ENCODE measurements at regions not wholly inside any gene's neighbourhood (a gene's known extent, or its start where the extent isn't known, plus 50 kb on each side); places are given as distances from the start of the nearest gene placed in this dataset.
A peak's percentile ranks its signal among the peaks of the same experiment; 100 is the strongest.
"Not testable (repeated sequence)": the region's sequence is repeated elsewhere in the genome, so short reads cannot be mapped to it uniquely, and the experiment has no call there.

GRCh38 chr6:102918161-102918560 lies 1524.7 kb downstream of the GRIK2 start:
- no peaks in the 10 kb centered on the region for H3K27me3 ChIP-seq (ENCODE audit: control insufficient read depth in 3 of 3, insufficient read depth in 3 of 3, low read length in 2 of 3)
- TF ChIP-seq, protein P1, sequence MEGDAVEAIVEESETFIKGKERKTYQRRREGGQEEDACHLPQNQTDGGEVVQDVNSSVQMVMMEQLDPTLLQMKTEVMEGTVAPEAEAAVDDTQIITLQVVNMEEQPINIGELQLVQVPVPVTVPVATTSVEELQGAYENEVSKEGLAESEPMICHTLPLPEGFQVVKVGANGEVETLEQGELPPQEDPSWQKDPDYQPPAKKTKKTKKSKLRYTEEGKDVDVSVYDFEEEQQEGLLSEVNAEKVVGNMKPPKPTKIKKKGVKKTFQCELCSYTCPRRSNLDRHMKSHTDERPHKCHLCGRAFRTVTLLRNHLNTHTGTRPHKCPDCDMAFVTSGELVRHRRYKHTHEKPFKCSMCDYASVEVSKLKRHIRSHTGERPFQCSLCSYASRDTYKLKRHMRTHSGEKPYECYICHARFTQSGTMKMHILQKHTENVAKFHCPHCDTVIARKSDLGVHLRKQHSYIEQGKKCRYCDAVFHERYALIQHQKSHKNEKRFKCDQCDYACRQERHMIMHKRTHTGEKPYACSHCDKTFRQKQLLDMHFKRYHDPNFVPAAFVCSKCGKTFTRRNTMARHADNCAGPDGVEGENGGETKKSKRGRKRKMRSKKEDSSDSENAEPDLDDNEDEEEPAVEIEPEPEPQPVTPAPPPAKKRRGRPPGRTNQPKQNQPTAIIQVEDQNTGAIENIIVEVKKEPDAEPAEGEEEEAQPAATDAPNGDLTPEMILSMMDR (IDR thresholded peaks at IDR 0.05; ENCODE audit: control extremely low read depth, extremely low read depth) = no peak
- H3K9me3 ChIP-seq (ENCODE audit: control insufficient read depth in 4 of 4, insufficient read depth in 3 of 4, low read length in 3 of 4) = no peaks in the 10 kb centered on the region
- WGBS, 2 donors = 59 to 71% methylated on average over 6 of the region's 6 CpGs
- H3K9ac ChIP-seq (ENCODE audit: insufficient read depth in 1 of 2, low read length in 2 of 2) = no peak overlapping the region
- H3K27ac ChIP-seq (ENCODE audit: low read depth in 1 of 2, low read length in 1 of 2) = no peak overlapping the region
- no peaks in the 10 kb centered on the region for H3K4me1 ChIP-seq (ENCODE audit: control insufficient read depth in 5 of 5, insufficient read depth in 5 of 5, low read length in 5 of 5)
- DNase-seq = peak in 1 of 3 donors; percentile 17
- ATAC-seq (ENCODE audit: insufficient read depth, low FRiP score) = no peak
- H3K4me3 ChIP-seq = no peak overlapping the region
- H3K36me3 ChIP-seq (ENCODE audit: control insufficient read depth in 4 of 4, insufficient read depth in 4 of 4, low read length in 4 of 4) = no peaks in the 10 kb centered on the region

GRCh38 chr6:102911571-102911970 lies 1518.1 kb downstream of the GRIK2 start:
- ATAC-seq (ENCODE audit: insufficient read depth, low FRiP score) = no peak
- TF ChIP-seq, protein P1 (IDR thresholded peaks at IDR 0.05; ENCODE audit: control extremely low read depth, extremely low read depth) = no peak
- H3K36me3 ChIP-seq (ENCODE audit: control insufficient read depth in 4 of 4, insufficient read depth in 4 of 4, low read length in 4 of 4) = no peaks in the 10 kb centered on the region
- DNase-seq = peak; percentile 40 to 88 (median 67)
- H3K27ac ChIP-seq (ENCODE audit: low read depth in 1 of 2, low read length in 1 of 2) = no peak overlapping the region
- H3K9ac ChIP-seq (ENCODE audit: insufficient read depth in 1 of 2, low read length in 2 of 2) = no peak overlapping the region
- no peak overlapping the region for H3K4me3 ChIP-seq
- no peaks in the 10 kb centered on the region for H3K9me3 ChIP-seq (ENCODE audit: control insufficient read depth in 4 of 4, insufficient read depth in 3 of 4, low read length in 3 of 4)
- peaks cover 0 to 7% (median 0%) of the 10 kb centered on the region in 5 donors for H3K4me1 ChIP-seq (ENCODE audit: control insufficient read depth in 5 of 5, insufficient read depth in 5 of 5, low read length in 5 of 5)
- H3K27me3 ChIP-seq (ENCODE audit: control insufficient read depth in 3 of 3, insufficient read depth in 3 of 3, low read length in 2 of 3) = no peaks in the 10 kb centered on the region

- ATAC-seq (ENCODE audit: insufficient read depth, low FRiP score) = not testable (repeated sequence)
Measured at GRCh38 chr6:102910701-102911139, 1517.2 kb downstream of the GRIK2 start.

DNA sequence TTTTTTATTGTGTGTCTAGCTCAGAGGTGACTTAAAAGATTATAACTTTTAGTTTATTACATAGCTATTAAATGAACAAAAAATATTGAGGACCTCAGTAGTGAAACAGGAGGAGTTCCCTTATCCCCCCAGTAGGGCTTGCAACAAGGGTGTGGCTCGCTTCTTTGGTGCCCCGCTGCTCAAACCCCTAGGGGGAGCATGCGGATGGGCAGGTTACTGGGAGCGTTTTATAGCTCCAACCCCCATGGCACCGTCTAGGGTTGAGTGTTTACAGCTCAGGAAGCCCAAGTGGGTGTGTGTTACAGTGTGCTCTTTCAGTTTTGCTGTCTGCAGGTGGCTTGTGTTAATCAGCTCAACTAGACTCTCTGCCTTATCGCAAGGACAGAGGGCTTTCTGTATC lies 1513.7 kb downstream of the GRIK2 start:
- Histone ChIP-seq H3K9me3 (ENCODE audit: control insufficient read depth in 4 of 4, insufficient read depth in 3 of 4, low read length in 3 of 4) (no peaks in the 10 kb centered on the region), H3K27me3 (ENCODE audit: control insufficient read depth in 3 of 3, insufficient read depth in 3 of 3, low read length in 2 of 3) (no peaks in the 10 kb centered on the region), H3K27ac (ENCODE audit: low read depth in 1 of 2, low read length in 1 of 2) (no peak overlapping the region), H3K4me3 (no peak overlapping the region), H3K36me3 (ENCODE audit: control insufficient read depth in 4 of 4, insufficient read depth in 4 of 4, low read length in 4 of 4) (no peaks in the 10 kb centered on the region), H3K9ac (ENCODE audit: insufficient read depth in 1 of 2, low read length in 2 of 2) (no peak overlapping the region), H3K4me1 (ENCODE audit: control insufficient read depth in 5 of 5, insufficient read depth in 5 of 5, low read length in 5 of 5) (peaks cover 0 to 13% (median 0%) of the 10 kb centered on the region in 5 donors)
- WGBS, 2 donors = 69 to 82% methylated on average over 6 of the region's 6 CpGs
- DNase-seq (no peak), ATAC-seq (ENCODE audit: insufficient read depth, low FRiP score) (no peak)
- TF ChIP-seq, protein P1 (IDR thresholded peaks at IDR 0.05; ENCODE audit: control extremely low read depth, extremely low read depth) = no peak

More at GRCh38 chr6:102910701-102911139, 1517.2 kb downstream of the GRIK2 start:
- H3K27me3 ChIP-seq (ENCODE audit: control insufficient read depth in 3 of 3, insufficient read depth in 3 of 3, low read length in 2 of 3); H3K9me3 ChIP-seq (ENCODE audit: control insufficient read depth in 4 of 4, insufficient read depth in 3 of 4, low read length in 3 of 4); H3K36me3 ChIP-seq (ENCODE audit: control insufficient read depth in 4 of 4, insufficient read depth in 4 of 4, low read length in 4 of 4); H3K4me1 ChIP-seq (ENCODE audit: control insufficient read depth in 5 of 5, insufficient read depth in 5 of 5, low read length in 5 of 5); H3K4me3 ChIP-seq; DNase-seq; H3K27ac ChIP-seq (ENCODE audit: low read depth in 1 of 2, low read length in 1 of 2); H3K9ac ChIP-seq (ENCODE audit: insufficient read depth in 1 of 2, low read length in 2 of 2): not testable (repeated sequence)
- WGBS, 2 donors = 95 to 98% methylated on average over 38 of the region's 38 CpGs
